Loucy (cell line): ENCODE measurements at regions not wholly inside any gene's neighbourhood (a gene's known extent, or its start where the extent isn't known, plus 50 kb on each side); places are given as distances from the start of the nearest gene placed in this dataset.

Experiments used
- H2AFZ ChIP-seq: fragments of 200-600 bp; sonication (generic); 2 replicates; pipeline ENCODE4 v1.6.0; 2016; ENCODE audit warnings: antibody characterized with exemption, mild to moderate bottlenecking, low read length, moderate library complexity
- H3F3A ChIP-seq: fragments of 200-600 bp; 2 replicates; pipeline ENCODE4 v1.6.0; 2016; ENCODE audit warnings: antibody characterized with exemption, low read depth, mild to moderate bottlenecking
- H3K27me3 ChIP-seq: fragments of 200-600 bp; sonication (generic); 2 replicates; pipeline ENCODE4 v1.6.1; 2014; ENCODE audit warnings: low read length, mild to moderate bottlenecking; ENCODE audit not compliant: insufficient read depth, poor library complexity, severe bottlenecking
- H3K36me3 ChIP-seq: fragments of 200-600 bp; sonication (generic); 2 replicates; pipeline ENCODE4 v1.6.1; 2016; ENCODE audit warnings: low read length; ENCODE audit not compliant: insufficient read depth
- H3K4me1 ChIP-seq: fragments of 200-600 bp; sonication (generic); 2 replicates; pipeline ENCODE4 v1.5.1; 2014; ENCODE audit warnings: low read length, mild to moderate bottlenecking; ENCODE audit not compliant: insufficient read depth, poor library complexity, severe bottlenecking
- H3K4me2 ChIP-seq: fragments of 200-600 bp; sonication (generic); 2 replicates; pipeline ENCODE4 v1.6.0; 2014; ENCODE audit warnings: antibody characterized with exemption, low read length, low read depth, mild to moderate bottlenecking; ENCODE audit not compliant: poor library complexity, severe bottlenecking
- H3K4me3 ChIP-seq: fragments of 200-600 bp; sonication (generic); 2 replicates; pipeline ENCODE4 v1.5.1; 2014; ENCODE audit warnings: low read length, mild to moderate bottlenecking, mixed read lengths; ENCODE audit not compliant: poor library complexity, severe bottlenecking
- H3K79me2 ChIP-seq: fragments of 200-600 bp; sonication (generic); 2 replicates; pipeline ENCODE4 v1.6.1; 2014; ENCODE audit warnings: low read length; ENCODE audit not compliant: insufficient read depth
- H3K9ac ChIP-seq: fragments of 200-600 bp; sonication (generic); 2 replicates; pipeline ENCODE4 v1.6.0; 2014; ENCODE audit warnings: mild to moderate bottlenecking, low read depth, low read length, moderate library complexity; ENCODE audit not compliant: poor library complexity, severe bottlenecking
- H3K9me2 ChIP-seq: fragments of 200-600 bp; sonication (generic); replicated peaks from 2 replicates; pipeline ENCODE4 v1.6.1; 2016; ENCODE audit warnings: low read depth, low read length, mixed read lengths
- H3K9me3 ChIP-seq: fragments of 200-600 bp; sonication (generic); 2 replicates; pipeline ENCODE4 v1.6.1; 2014; ENCODE audit warnings: mild to moderate bottlenecking, antibody characterized with exemption, low read length, low read depth; ENCODE audit not compliant: insufficient read depth
- H4K20me1 ChIP-seq: fragments of 200-600 bp; sonication (generic); 2 replicates; pipeline ENCODE4 v1.6.0; 2014; ENCODE audit warnings: antibody characterized with exemption, low read length, mild to moderate bottlenecking; ENCODE audit not compliant: insufficient read depth, poor library complexity, severe bottlenecking
- EZH2phosphoT487 ChIP-seq: fragments of 200-600 bp; IDR thresholded peaks from 2 replicates; pipeline ENCODE4 v1.6.1; 2018; ENCODE audit warnings: antibody characterized with exemption, mild to moderate bottlenecking, moderate library complexity, borderline replicate concordance
- TF ChIP-seq, protein P1 (sequence below): fragments of 200-600 bp; sonication (generic); conservative IDR thresholded peaks from 2 replicates; pipeline ENCODE4 v1.5.1; 2014; ENCODE audit warnings: mild to moderate bottlenecking, antibody characterized with exemption, low read length

GRCh38 chr2:120410487-120410886 lies 64.6 kb downstream of the INHBB start:
- no peak for TF ChIP-seq EZH2phosphoT487
- TF ChIP-seq, protein P1, sequence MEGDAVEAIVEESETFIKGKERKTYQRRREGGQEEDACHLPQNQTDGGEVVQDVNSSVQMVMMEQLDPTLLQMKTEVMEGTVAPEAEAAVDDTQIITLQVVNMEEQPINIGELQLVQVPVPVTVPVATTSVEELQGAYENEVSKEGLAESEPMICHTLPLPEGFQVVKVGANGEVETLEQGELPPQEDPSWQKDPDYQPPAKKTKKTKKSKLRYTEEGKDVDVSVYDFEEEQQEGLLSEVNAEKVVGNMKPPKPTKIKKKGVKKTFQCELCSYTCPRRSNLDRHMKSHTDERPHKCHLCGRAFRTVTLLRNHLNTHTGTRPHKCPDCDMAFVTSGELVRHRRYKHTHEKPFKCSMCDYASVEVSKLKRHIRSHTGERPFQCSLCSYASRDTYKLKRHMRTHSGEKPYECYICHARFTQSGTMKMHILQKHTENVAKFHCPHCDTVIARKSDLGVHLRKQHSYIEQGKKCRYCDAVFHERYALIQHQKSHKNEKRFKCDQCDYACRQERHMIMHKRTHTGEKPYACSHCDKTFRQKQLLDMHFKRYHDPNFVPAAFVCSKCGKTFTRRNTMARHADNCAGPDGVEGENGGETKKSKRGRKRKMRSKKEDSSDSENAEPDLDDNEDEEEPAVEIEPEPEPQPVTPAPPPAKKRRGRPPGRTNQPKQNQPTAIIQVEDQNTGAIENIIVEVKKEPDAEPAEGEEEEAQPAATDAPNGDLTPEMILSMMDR, result no peak
- Histone ChIP-seq H3K4me2 (no peak overlapping the region), H3F3A (no peaks in the 10 kb centered on the region), H4K20me1 (no peaks in the 10 kb centered on the region), H3K36me3 (no peaks in the 10 kb centered on the region), H3K9me3 (peaks cover 5% of the 10 kb centered on the region; the same call in 1 of the 2 replicates), H3K27me3 (no peaks in the 10 kb centered on the region), H3K9ac (no peak overlapping the region), H3K79me2 (no peaks in the 10 kb centered on the region), H2AFZ (no peak overlapping the region), H3K4me3 (no peak overlapping the region), H3K9me2 (no peaks in the 10 kb centered on the region), H3K4me1 (no peaks in the 10 kb centered on the region)

- Histone ChIP-seq H3K9ac (no peak overlapping the region), H3F3A (no peaks in the 10 kb centered on the region), H3K9me2 (no peaks in the 10 kb centered on the region), H3K4me1 (no peaks in the 10 kb centered on the region), H3K27me3 (no peaks in the 10 kb centered on the region), H3K79me2 (no peaks in the 10 kb centered on the region), H3K4me3 (no peak overlapping the region), H3K9me3 (no peaks in the 10 kb centered on the region), H2AFZ (no peak overlapping the region), H4K20me1 (no peaks in the 10 kb centered on the region), H3K4me2 (no peak overlapping the region), H3K36me3 (no peaks in the 10 kb centered on the region)
- TF ChIP-seq, protein P1, result no peak
- no peak for TF ChIP-seq EZH2phosphoT487
These were observed 69.1 kb downstream of the INHBB start for GRCh38 chr2:120415060-120415459.

DNA sequence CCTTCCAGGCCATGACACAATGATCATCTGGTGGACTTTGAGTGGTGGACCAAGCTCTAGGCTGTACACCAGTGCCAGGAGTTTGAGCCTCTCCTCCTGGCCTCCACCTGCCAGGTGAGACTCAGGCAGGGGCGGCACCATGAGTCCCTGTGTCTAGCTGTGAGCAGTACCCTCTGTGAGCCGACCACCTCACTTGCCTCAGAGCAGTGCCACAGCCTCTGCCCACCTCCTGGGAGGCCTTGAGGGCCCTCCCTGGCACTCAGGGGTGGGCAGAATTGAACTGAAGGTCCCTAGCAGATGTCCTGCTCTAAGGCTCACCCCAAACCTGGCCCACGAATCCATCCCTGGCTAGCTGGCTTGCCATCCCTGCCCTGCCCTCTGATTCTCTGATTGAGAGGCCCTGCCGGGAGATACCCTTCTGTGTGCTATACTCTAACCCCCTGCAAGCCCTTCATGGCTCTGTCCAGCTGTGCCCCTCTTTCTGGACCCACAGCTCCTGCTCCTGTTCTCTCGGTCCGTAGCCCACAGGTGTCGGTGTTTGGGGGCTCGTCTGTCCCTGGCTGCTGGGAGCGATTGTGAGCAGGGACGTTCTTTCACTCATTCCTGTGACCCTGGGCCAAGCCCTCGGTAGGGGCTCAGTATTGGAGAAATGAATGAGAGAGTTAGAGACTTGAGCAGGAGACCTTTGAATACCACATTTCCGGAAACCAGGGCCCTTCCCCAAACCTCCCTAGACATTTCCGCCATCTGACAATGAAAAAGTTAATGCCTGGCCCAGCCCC lies 70.0 kb downstream of the INHBB start:
- TF ChIP-seq, protein P1, result no peak
- TF ChIP-seq EZH2phosphoT487, result no peak
- H3K4me2 ChIP-seq, result no peak overlapping the region
- no peaks in the 10 kb centered on the region for H4K20me1 ChIP-seq
- no peaks in the 10 kb centered on the region for H3K27me3 ChIP-seq
- no peak overlapping the region for H2AFZ ChIP-seq
- H3K9me3 ChIP-seq, result no peaks in the 10 kb centered on the region
- no peak overlapping the region for H3K4me3 ChIP-seq
- H3K9me2 ChIP-seq, result no peaks in the 10 kb centered on the region
- no peaks in the 10 kb centered on the region for H3K4me1 ChIP-seq
- H3K9ac ChIP-seq, result no peak overlapping the region
- no peaks in the 10 kb centered on the region for H3K36me3 ChIP-seq
- no peaks in the 10 kb centered on the region for H3F3A ChIP-seq
- H3K79me2 ChIP-seq, result no peaks in the 10 kb centered on the region
